22Rv1 (cell line): ENCODE measurements at regions not wholly inside any gene's neighbourhood (a gene's known extent, or its start where the extent isn't known, plus 50 kb on each side); places are given as distances from the start of the nearest gene placed in this dataset.
"Not testable (repeated sequence)": the region's sequence is repeated elsewhere in the genome, so short reads cannot be mapped to it uniquely, and the experiment has no call there.

ENCODE experiments used
- H3K27ac ChIP-seq: fragments of 450-650 bp; 2 replicates; pipeline ENCODE4 v1.5.1; 2017
- CTCF ChIP-seq: fragments of 450-650 bp; IDR thresholded peaks from 2 replicates; pipeline ENCODE4 v1.5.1; 2017; ENCODE audit warnings: mild to moderate bottlenecking
- ZFX ChIP-seq: fragments of 450-650 bp; IDR thresholded peaks from 2 replicates; pipeline ENCODE4 v1.6.1; 2017; ENCODE audit warnings: antibody characterized with exemption, borderline replicate concordance

- TF ChIP-seq CTCF (no peak), ZFX (no peak)
These were observed 74.2 kb upstream of the ADAMTS18 start for GRCh38 chr16:77509051-77509450.

GRCh38 chr16:77509796-77510195 lies 75.0 kb upstream of the ADAMTS18 start:
- H3K27ac ChIP-seq: no peak overlapping the region
- TF ChIP-seq CTCF (no peak), ZFX (no peak)

More at GRCh38 chr16:77509051-77509450, 74.2 kb upstream of the ADAMTS18 start:
- no peak overlapping the region for H3K27ac ChIP-seq

DNA sequence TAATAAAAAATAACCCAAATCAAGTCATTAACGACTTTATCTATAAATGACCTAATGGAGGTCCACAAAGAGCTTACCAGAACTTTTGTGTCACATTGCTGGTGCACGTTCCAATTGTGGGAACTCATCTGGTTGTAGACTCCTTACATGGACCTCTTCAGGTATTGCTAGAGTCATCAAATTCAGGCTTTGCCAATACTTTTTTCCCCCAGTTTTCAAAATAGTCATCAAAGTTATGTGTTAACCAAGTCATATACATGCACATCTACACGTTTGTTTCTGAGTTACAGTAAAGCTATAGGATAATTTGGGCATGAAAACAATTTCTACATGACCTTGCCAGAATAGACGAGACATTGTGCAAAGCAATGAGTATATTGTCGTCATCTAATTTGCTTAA lies 76.2 kb upstream of the ADAMTS18 start:
- TF ChIP-seq CTCF (no peak), ZFX (no peak)
- H3K27ac ChIP-seq: no peak overlapping the region

- H3K27ac ChIP-seq: no peak overlapping the region
- TF ChIP-seq ZFX (no peak), CTCF (no peak)
These were observed 79.8 kb upstream of the ADAMTS18 start for GRCh38 chr16:77514500-77515220.

DNA sequence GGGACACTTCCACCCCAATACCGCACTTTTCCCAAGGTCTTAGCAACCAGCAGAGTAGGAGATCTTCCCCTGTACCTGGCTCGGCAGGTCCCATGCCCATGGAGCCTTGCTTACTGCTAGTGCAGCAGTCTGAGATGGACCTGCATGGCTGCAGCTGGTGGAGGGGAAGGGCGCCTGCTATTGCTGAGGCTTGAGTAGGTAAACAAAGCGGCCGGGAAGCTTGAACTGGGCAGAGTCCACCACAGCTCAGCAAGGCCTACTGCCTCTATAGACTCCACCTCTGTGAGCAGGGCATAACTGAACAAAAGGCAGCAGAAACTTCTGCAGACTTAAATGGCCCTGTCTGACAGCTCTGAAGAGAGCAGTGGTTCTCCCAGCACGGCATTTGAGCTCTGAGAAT lies 90.4 kb upstream of the ADAMTS18 start:
- H3K27ac ChIP-seq: not testable (repeated sequence)

DNA sequence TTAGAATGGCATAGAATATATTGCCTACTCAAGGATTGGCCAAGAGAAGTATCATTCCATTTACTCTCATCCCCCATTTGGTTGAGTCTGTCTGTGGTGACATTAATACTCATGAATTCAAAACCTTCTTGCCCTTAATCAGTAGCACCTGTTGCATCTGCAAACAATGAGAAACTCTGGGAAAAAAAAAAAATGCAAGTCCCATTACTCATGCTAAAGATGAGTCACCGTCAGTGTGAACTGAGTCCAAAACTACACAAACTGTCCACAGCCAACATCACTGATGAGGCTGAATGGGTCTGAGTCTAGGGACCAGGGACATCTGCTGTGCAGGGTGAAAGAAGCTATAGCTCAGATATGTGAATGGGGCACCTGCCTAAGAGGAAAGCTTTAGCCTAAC lies 96.9 kb upstream of the ADAMTS18 start:
- H3K27ac ChIP-seq: no peak overlapping the region
- TF ChIP-seq CTCF (no peak), ZFX (no peak)

- no peak for TF ChIP-seq ZFX
- no peak for TF ChIP-seq CTCF
- no peak overlapping the region for H3K27ac ChIP-seq
These were observed 102.0 kb upstream of the ADAMTS18 start for GRCh38 chr16:77536809-77537208.
